ENCODE measurements at regions not wholly inside any gene's neighbourhood (a gene's known extent, or its start where the extent isn't known, plus 50 kb on each side); places are given as distances from the start of the nearest gene placed in this dataset.

- no peak for TF ChIP-seq CTCF (IDR thresholded peaks at IDR 0.05 in 2 of 3, conservative IDR thresholded peaks at IDR 0.05 in 1 of 3; ENCODE audit: control insufficient read depth in 2 of 3, extremely low read depth in 1 of 3, insufficient read depth in 1 of 3, low read depth in 3 of 3, low read length in 3 of 3)
- TF ChIP-seq LARP7 (IDR thresholded peaks at IDR 0.05) = no peak
- no peak for TF ChIP-seq MYC (IDR thresholded peaks at IDR 0.05; ENCODE audit: insufficient read depth, insufficient read length, insufficient replicate concordance, low read length, severe bottlenecking)
- TF ChIP-seq ZZZ3 (IDR thresholded peaks at IDR 0.05; ENCODE audit: control insufficient read depth, insufficient read length, low read depth) = no peak
- TF ChIP-seq MLLT1 (IDR thresholded peaks at IDR 0.05) = no peak
- TF ChIP-seq SMC3 (IDR thresholded peaks at IDR 0.05; ENCODE audit: borderline replicate concordance, low read length) = no peak
These were observed 460.8 kb downstream of the TBC1D4 start for GRCh38 chr13:75021151-75021550.
